Astrocyte (in vitro differentiated cells and primary cell): ENCODE measurements at regions not wholly inside any gene's neighbourhood (a gene's known extent, or its start where the extent isn't known, plus 50 kb on each side); places are given as distances from the start of the nearest gene placed in this dataset.

Experiments
- DNase-seq: peaks from one replicate; pipeline ENCODE4 v3.0.0-alpha.2; 2010; ENCODE audit warnings: low read depth
- FAIRE-seq: peaks from 2 replicates; lab custom pipeline; 2011; peaks lifted over from hg19 to GRCh38; lab: Jason Lieb, UNC
- H2AFZ ChIP-seq: 2 replicates; pipeline ENCODE4 v1.6.0; 2012; ENCODE audit warnings: low read depth, low read length, inconsistent platforms
- H3K27ac ChIP-seq: 2 replicates; pipeline ENCODE4 v1.5.1; 2011; ENCODE audit warnings: low read depth, low read length, inconsistent platforms
- H3K27me3 ChIP-seq: 2 replicates; pipeline ENCODE4 v1.6.0; 2011; ENCODE audit warnings: low read length, inconsistent platforms; ENCODE audit not compliant: insufficient read depth
- H3K36me3 ChIP-seq: 2 replicates; pipeline ENCODE4 v1.5.1; 2011; ENCODE audit warnings: low read length, inconsistent platforms; ENCODE audit not compliant: insufficient read depth
- H3K4me1 ChIP-seq: 2 replicates; pipeline ENCODE4 v1.5.1; 2011; ENCODE audit warnings: low read length, inconsistent platforms; ENCODE audit not compliant: insufficient read depth
- H3K4me2 ChIP-seq: 2 replicates; pipeline ENCODE4 v1.6.0; 2012; ENCODE audit warnings: low read length, inconsistent platforms
- H3K4me3 ChIP-seq: 2 replicates; pipeline ENCODE4 v1.5.1; 2011; ENCODE audit warnings: low read depth, mild to moderate bottlenecking, low read length, inconsistent platforms; ENCODE audit not compliant: insufficient read depth
- H3K79me2 ChIP-seq: 2 replicates; pipeline ENCODE4 v1.6.0; 2012; ENCODE audit warnings: mild to moderate bottlenecking, low read length, inconsistent platforms; ENCODE audit not compliant: insufficient read depth
- H3K9ac ChIP-seq: 2 replicates; pipeline ENCODE4 v1.6.0; 2012; ENCODE audit warnings: mild to moderate bottlenecking, low read length, inconsistent platforms
- H3K9me3 ChIP-seq: 2 replicates; pipeline ENCODE4 v1.5.1; 2012; ENCODE audit warnings: low read depth, mild to moderate bottlenecking, low read length, inconsistent platforms; ENCODE audit not compliant: insufficient read depth
- H4K20me1 ChIP-seq: 2 replicates; pipeline ENCODE4 v1.6.0; 2012; ENCODE audit warnings: low read length, inconsistent platforms; ENCODE audit not compliant: insufficient read depth
- H3K27ac Mint-ChIP-seq: one replicate; pipeline ENCODE4 v1.8.0; 2021; ENCODE audit warnings: mild to moderate bottlenecking, mixed read lengths; ENCODE audit not compliant: unreplicated experiment
- H3K27me3 Mint-ChIP-seq: one replicate; pipeline ENCODE4 v1.8.0; 2021; ENCODE audit warnings: low read depth, mixed read lengths; ENCODE audit not compliant: unreplicated experiment
- H3K36me3 Mint-ChIP-seq: one replicate; pipeline ENCODE4 v1.8.0; 2021; ENCODE audit warnings: low read depth, mixed read lengths; ENCODE audit not compliant: unreplicated experiment
- H3K4me1 Mint-ChIP-seq: one replicate; pipeline ENCODE4 v1.8.0; 2021; ENCODE audit warnings: low read depth, mixed read lengths; ENCODE audit not compliant: unreplicated experiment
- H3K4me3 Mint-ChIP-seq: one replicate; pipeline ENCODE4 v1.8.0; 2021; ENCODE audit warnings: mild to moderate bottlenecking, moderate library complexity, mixed read lengths; ENCODE audit not compliant: unreplicated experiment
- H3K9me3 Mint-ChIP-seq: one replicate; pipeline ENCODE4 v1.8.0; 2021; ENCODE audit warnings: mild to moderate bottlenecking, mixed read lengths; ENCODE audit not compliant: unreplicated experiment
- CTCF ChIP-seq: IDR thresholded peaks from 2 replicates; pipeline ENCODE4 v1.5.1; 2011; ENCODE audit warnings: low read depth, mild to moderate bottlenecking, inconsistent platforms, low read length, moderate library complexity; ENCODE audit not compliant: insufficient read depth
- EZH2 ChIP-seq: IDR thresholded peaks from 2 replicates; pipeline ENCODE4 v1.6.1; 2012; ENCODE audit warnings: mild to moderate bottlenecking, low read length, inconsistent platforms; ENCODE audit not compliant: insufficient read depth

- Histone ChIP-seq H4K20me1 (no peaks in the 10 kb centered on the region), H3K27me3 (no peaks in the 10 kb centered on the region), H3K4me1 (no peaks in the 10 kb centered on the region), H2AFZ (no peak overlapping the region), H3K4me2 (no peak overlapping the region), H3K9me3 (no peaks in the 10 kb centered on the region), H3K27ac (no peak overlapping the region), H3K36me3 (no peaks in the 10 kb centered on the region), H3K9ac (no peak overlapping the region), H3K4me3 (no peak overlapping the region), H3K79me2 (no peaks in the 10 kb centered on the region)
- Mint-ChIP-seq H3K27ac (no peak overlapping the region), H3K27me3 (no peaks in the 10 kb centered on the region), H3K4me1 (no peaks in the 10 kb centered on the region), H3K4me3 (no peak overlapping the region), H3K9me3 (no peaks in the 10 kb centered on the region), H3K36me3 (no peaks in the 10 kb centered on the region)
- TF ChIP-seq EZH2 (no peak), CTCF (no peak)
- FAIRE-seq (no peak), DNase-seq (no peak)
Observed at GRCh38 chr6:23584134-23584763, 541.8 kb upstream of the NRSN1 start.

- Mint-ChIP-seq H3K9me3 (no peaks in the 10 kb centered on the region), H3K27me3 (no peaks in the 10 kb centered on the region), H3K27ac (no peak overlapping the region), H3K4me3 (no peak overlapping the region), H3K36me3 (no peaks in the 10 kb centered on the region), H3K4me1 (no peaks in the 10 kb centered on the region)
- no peak for TF ChIP-seq CTCF
- TF ChIP-seq EZH2 = no peak
- DNase-seq = no peak
- no peaks in the 10 kb centered on the region for H3K27me3 ChIP-seq
- FAIRE-seq = no peak
- H3K4me3 ChIP-seq = no peak overlapping the region
- H3K4me2 ChIP-seq = no peak overlapping the region
- no peak overlapping the region for H2AFZ ChIP-seq
- H3K9me3 ChIP-seq = no peaks in the 10 kb centered on the region
- H3K36me3 ChIP-seq = no peaks in the 10 kb centered on the region
- no peak overlapping the region for H3K27ac ChIP-seq
- no peaks in the 10 kb centered on the region for H3K79me2 ChIP-seq
- H3K9ac ChIP-seq = no peak overlapping the region
- H4K20me1 ChIP-seq = no peaks in the 10 kb centered on the region
- no peaks in the 10 kb centered on the region for H3K4me1 ChIP-seq
Observed at GRCh38 chr6:23587582-23587981, 538.4 kb upstream of the NRSN1 start.

- no peak overlapping the region for H3K4me3 Mint-ChIP-seq
- Histone ChIP-seq H3K9me3 (no peaks in the 10 kb centered on the region), H3K27ac (no peak overlapping the region), H3K27me3 (no peaks in the 10 kb centered on the region), H3K4me3 (no peak overlapping the region), H3K79me2 (no peaks in the 10 kb centered on the region), H3K4me2 (no peak overlapping the region), H4K20me1 (no peaks in the 10 kb centered on the region), H3K9ac (no peak overlapping the region), H3K36me3 (no peaks in the 10 kb centered on the region), H2AFZ (no peak overlapping the region), H3K4me1 (no peaks in the 10 kb centered on the region)
- H3K27ac Mint-ChIP-seq = no peak overlapping the region
- H3K4me1 Mint-ChIP-seq = no peaks in the 10 kb centered on the region
- no peak for FAIRE-seq
- no peak for TF ChIP-seq EZH2
- no peaks in the 10 kb centered on the region for H3K9me3 Mint-ChIP-seq
- H3K36me3 Mint-ChIP-seq = no peaks in the 10 kb centered on the region
- no peaks in the 10 kb centered on the region for H3K27me3 Mint-ChIP-seq
- DNase-seq = peak; percentile 16
Observed at GRCh38 chr6:23589811-23590210, 536.2 kb upstream of the NRSN1 start.
